ENCODE measurements at regions not wholly inside any gene's neighbourhood (a gene's known extent, or its start where the extent isn't known, plus 50 kb on each side); places are given as distances from the start of the nearest gene placed in this dataset.

GRCh38 chrX:80879143-80879542 is 69.5 kb upstream of the BRWD3 start:
- no peak for TF ChIP-seq ZFP30 (CRISPR knock-in tag; IDR thresholded peaks at IDR 0.05)
- TF ChIP-seq CSDC2 (CRISPR knock-in tag; IDR thresholded peaks at IDR 0.05), result no peak
- TF ChIP-seq CSRNP3 (CRISPR knock-in tag; IDR thresholded peaks at IDR 0.05), result no peak
- no peak for TF ChIP-seq CREB5 (CRISPR knock-in tag; IDR thresholded peaks at IDR 0.05; ENCODE audit: low read depth)
- no peak for TF ChIP-seq RARB (CRISPR knock-in tag; IDR thresholded peaks at IDR 0.05)
- no peak for TF ChIP-seq ZFP3 (CRISPR knock-in tag; IDR thresholded peaks at IDR 0.05)
- no peak for TF ChIP-seq ARNTL (CRISPR knock-in tag; IDR thresholded peaks at IDR 0.05; ENCODE audit: borderline replicate concordance, low read depth)
- TF ChIP-seq TOX (CRISPR knock-in tag; IDR thresholded peaks at IDR 0.05; ENCODE audit: borderline replicate concordance), result no peak

All from SK-N-SH treated with all-trans-retinoic acid at 6 μM for 48 hours (cell line).